ENCODE measurements at regions not wholly inside any gene's neighbourhood (a gene's known extent, or its start where the extent isn't known, plus 50 kb on each side); places are given as distances from the start of the nearest gene placed in this dataset.

DNA sequence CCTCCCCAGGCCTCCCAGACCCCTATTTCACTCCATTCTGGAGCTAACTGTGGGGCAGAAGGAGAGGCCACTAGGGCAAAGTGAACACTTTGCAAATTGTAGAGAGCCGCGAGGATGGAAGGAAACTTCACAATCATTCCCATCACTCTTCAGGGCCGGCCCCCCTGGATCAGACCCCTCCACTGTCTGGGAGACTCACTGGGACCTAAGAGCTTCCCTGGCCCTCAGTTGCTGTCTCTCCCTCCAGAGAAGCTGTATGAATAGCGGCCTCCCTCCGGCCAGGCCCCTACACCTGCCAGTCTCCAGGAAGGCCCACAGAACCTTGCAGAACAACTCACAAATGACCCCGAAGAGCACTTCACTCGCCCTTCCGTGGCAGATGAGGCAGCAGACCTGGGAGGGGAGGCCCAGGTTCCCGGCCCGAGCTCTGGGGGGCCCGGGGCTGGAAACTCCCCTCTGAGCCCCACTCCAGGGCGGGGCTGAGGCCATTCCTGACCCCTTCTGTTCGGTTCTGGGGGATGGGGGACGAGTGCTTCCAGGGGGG lies 141.9 kb upstream of the IER5L start:
- no peaks in the 10 kb centered on the region for H3K9me3 ChIP-seq (replicated peaks; ENCODE audit: control insufficient read depth, low read depth, low read length)
- peak overlapping the region; percentile 43 for H3K4me3 ChIP-seq (ENCODE audit: low read length)
- DNase-seq = no peak
- H3K27ac ChIP-seq (ENCODE audit: low read length) = peak overlapping the region; percentile 92
- 17% methylated on average over 10 of the region's 14 CpGs for WGBS (ENCODE audit: insufficient coverage)
- H3K4me1 ChIP-seq (ENCODE audit: control insufficient read depth, insufficient read depth, low read length) = peaks cover 80% of the 10 kb centered on the region
- H3K27me3 ChIP-seq (ENCODE audit: control insufficient read depth, insufficient read depth, low read length) = peaks cover 3% of the 10 kb centered on the region
- H3K36me3 ChIP-seq (ENCODE audit: control insufficient read depth, insufficient read depth, low read length) = no peaks in the 10 kb centered on the region

DNA sequence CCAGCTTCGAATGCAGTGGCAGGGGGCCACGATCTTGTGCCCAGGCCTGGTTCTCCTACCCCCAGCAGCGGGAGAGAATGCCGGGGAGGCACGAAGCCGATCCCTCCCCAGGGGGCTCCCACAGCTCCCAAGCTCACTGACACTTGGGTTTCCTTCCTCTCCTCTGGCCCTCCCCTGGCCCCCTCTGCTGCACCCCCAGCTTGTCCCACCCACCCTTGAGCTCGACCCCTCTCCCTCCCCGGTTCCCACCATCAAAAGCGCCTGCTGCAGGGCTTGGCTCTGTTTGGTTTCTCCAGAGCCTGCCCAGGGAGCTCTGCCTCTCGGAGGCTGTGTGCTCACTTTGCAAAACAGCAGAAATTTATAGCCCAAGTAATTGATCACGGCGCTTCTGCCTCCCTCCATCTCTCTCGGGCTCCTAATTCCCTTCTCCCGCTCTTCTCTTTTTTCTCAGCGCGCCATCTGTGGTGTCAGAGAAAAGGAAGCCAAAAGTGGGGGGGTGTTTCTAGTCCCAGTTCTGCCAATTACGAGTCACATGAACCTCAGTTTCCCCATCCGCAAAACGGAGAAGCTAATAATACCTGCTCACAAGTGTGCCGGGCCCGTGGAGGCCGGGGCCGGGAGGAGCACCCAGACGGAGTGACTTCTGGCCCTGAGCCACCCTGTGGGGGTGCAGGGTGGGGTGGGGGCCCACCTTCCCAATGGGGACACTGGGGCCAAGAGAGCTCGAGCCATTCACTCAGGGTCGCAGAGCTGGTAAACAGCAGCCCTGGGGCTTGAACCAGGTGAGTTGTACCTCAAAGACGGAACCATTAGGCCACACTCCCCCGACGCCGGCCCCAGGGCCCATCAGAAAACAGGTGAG lies 141.2 kb upstream of the IER5L start:
- Histone ChIP-seq H3K4me3 (ENCODE audit: low read length) (no peak overlapping the region), H3K9me3 (replicated peaks; ENCODE audit: control insufficient read depth, low read depth, low read length) (no peaks in the 10 kb centered on the region), H3K27ac (ENCODE audit: low read length) (peak overlapping the region; percentile 92), H3K36me3 (ENCODE audit: control insufficient read depth, insufficient read depth, low read length) (no peaks in the 10 kb centered on the region), H3K4me1 (ENCODE audit: control insufficient read depth, insufficient read depth, low read length) (peaks cover 82% of the 10 kb centered on the region), H3K27me3 (ENCODE audit: control insufficient read depth, insufficient read depth, low read length) (peaks cover 3% of the 10 kb centered on the region)
- peak; percentile 73 for DNase-seq
- WGBS (ENCODE audit: insufficient coverage) = 36% methylated on average over 17 of the region's 30 CpGs

DNA sequence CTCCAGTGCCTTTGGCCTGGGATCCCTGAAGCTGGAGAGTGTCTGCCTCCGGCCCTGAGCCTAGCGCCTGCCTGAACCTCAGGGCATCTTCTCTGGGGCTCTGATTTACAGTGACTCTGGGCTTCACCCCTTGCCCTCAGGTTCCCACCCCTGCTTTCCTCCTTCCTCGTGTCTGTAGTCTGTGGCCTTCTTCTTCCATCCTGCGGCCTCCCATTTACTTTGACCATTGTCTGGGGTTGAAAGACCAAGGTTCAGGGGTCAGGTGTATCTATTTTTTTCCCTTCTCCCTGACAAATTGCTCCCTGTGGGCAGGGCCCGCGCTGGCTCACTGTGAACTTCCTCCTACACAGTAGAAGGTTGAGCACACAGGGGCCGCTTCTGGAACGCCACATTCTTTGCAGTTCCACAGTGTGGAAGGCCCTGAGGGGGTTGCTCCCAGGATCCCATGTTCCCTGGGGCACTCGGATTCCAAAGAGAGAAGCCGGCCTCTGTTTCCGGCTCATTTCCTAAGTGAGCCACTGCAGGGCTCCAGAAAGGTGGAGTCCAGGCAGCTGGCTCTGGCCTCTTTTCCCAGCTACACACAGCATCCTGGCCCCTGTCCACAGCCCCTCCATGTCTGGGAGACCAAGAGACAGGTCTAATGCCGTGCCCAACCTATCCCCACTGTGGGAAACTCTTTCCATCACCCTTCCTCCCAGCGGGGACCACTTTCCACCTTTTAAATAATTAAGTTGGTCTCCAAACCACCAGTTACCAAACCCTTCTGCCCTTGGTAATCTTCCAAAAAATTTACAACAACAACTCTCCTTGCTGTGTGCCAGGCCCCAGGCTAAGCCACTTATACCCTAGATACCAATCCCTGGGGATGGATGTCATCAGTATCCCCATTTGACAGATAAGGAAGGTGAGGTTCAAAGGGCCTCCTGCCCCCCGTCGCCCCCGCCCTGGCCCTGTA lies 140.3 kb upstream of the IER5L start:
- Histone ChIP-seq H3K9me3 (replicated peaks; ENCODE audit: control insufficient read depth, low read depth, low read length) (no peaks in the 10 kb centered on the region), H3K27me3 (ENCODE audit: control insufficient read depth, insufficient read depth, low read length) (peaks cover 3% of the 10 kb centered on the region), H3K4me3 (ENCODE audit: low read length) (no peak overlapping the region), H3K27ac (ENCODE audit: low read length) (peak overlapping the region; percentile 42), H3K4me1 (ENCODE audit: control insufficient read depth, insufficient read depth, low read length) (peaks cover 75% of the 10 kb centered on the region), H3K36me3 (ENCODE audit: control insufficient read depth, insufficient read depth, low read length) (no peaks in the 10 kb centered on the region)
- peak; percentile 32 for DNase-seq
- 46% methylated on average over 14 of the region's 16 CpGs for WGBS (ENCODE audit: insufficient coverage)

- DNase-seq = peak; percentile 59
Observed at GRCh38 chr9:129317179-129318011, 139.3 kb upstream of the IER5L start.

DNA sequence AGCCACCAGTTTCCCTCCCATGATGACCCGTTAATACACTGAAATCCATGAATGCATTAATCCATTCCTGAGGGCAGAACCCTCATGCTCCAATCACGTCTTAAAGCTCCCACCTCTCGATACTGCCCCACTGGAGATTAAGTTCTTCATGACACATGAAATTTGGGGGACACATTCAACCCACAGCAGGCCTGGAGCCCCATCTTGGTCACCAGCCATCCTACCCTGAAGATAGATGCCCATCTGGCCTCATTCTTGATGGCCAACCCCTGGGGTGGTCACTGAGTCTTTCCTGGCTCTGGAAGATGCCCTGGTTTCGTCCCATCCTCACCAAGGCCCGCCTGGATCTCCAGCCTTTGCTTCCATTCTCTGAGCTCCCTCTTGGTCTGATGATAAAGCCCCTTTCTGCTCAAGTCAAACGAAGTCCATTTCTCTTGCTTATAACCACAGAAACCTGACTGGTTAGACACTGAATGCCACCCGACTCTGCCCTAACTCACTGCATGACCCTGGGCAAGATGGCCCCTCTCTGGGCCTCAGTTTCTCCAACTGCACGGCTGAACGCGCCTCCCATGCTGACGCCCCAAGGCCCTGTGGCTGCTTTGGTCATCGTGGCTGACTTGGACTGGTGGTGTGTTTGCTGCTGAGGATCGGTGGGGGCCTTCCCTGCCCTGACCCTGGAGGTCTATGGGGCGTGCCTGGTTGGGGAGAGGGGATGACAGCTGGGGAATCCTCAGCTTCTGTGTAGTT lies 138.4 kb upstream of the IER5L start:
- peak overlapping the region; percentile 77 for H3K27ac ChIP-seq (ENCODE audit: low read length)
- peaks cover 3% of the 10 kb centered on the region for H3K27me3 ChIP-seq (ENCODE audit: control insufficient read depth, insufficient read depth, low read length)
- H3K4me1 ChIP-seq (ENCODE audit: control insufficient read depth, insufficient read depth, low read length) = peaks cover 58% of the 10 kb centered on the region
- no peak overlapping the region for H3K4me3 ChIP-seq (ENCODE audit: low read length)
- H3K36me3 ChIP-seq (ENCODE audit: control insufficient read depth, insufficient read depth, low read length) = no peaks in the 10 kb centered on the region
- no peak for DNase-seq
- 91% methylated on average over 13 of the region's 14 CpGs for WGBS (ENCODE audit: insufficient coverage)
- no peaks in the 10 kb centered on the region for H3K9me3 ChIP-seq (replicated peaks; ENCODE audit: control insufficient read depth, low read depth, low read length)

More at GRCh38 chr9:129317179-129318011, 139.3 kb upstream of the IER5L start:
- Histone ChIP-seq H3K27me3 (ENCODE audit: control insufficient read depth, insufficient read depth, low read length) (peaks cover 3% of the 10 kb centered on the region), H3K36me3 (ENCODE audit: control insufficient read depth, insufficient read depth, low read length) (no peaks in the 10 kb centered on the region), H3K9me3 (replicated peaks; ENCODE audit: control insufficient read depth, low read depth, low read length) (no peaks in the 10 kb centered on the region), H3K4me3 (ENCODE audit: low read length) (no peak overlapping the region), H3K27ac (ENCODE audit: low read length) (no peak overlapping the region), H3K4me1 (ENCODE audit: control insufficient read depth, insufficient read depth, low read length) (peaks cover 66% of the 10 kb centered on the region)
- 97% methylated on average over 3 of the region's 13 CpGs for WGBS (ENCODE audit: insufficient coverage)

- Histone ChIP-seq H3K4me1 (ENCODE audit: control insufficient read depth, insufficient read depth, low read length) (peaks cover 29% of the 10 kb centered on the region), H3K27ac (ENCODE audit: low read length) (no peak overlapping the region), H3K9me3 (replicated peaks; ENCODE audit: control insufficient read depth, low read depth, low read length) (peaks cover 5% of the 10 kb centered on the region), H3K4me3 (ENCODE audit: low read length) (no peak overlapping the region), H3K36me3 (ENCODE audit: control insufficient read depth, insufficient read depth, low read length) (no peaks in the 10 kb centered on the region), H3K27me3 (ENCODE audit: control insufficient read depth, insufficient read depth, low read length) (peaks cover 3% of the 10 kb centered on the region)
- 92% methylated on average over 2 of the region's 10 CpGs for WGBS (ENCODE audit: insufficient coverage)
- DNase-seq = no peak
Observed at GRCh38 chr9:129313331-129313955, 135.4 kb upstream of the IER5L start.

- peaks cover 3% of the 10 kb centered on the region for H3K27me3 ChIP-seq (ENCODE audit: control insufficient read depth, insufficient read depth, low read length)
- H3K27ac ChIP-seq (ENCODE audit: low read length) = no peak overlapping the region
- peaks cover 20% of the 10 kb centered on the region for H3K4me1 ChIP-seq (ENCODE audit: control insufficient read depth, insufficient read depth, low read length)
- DNase-seq = no peak
- H3K4me3 ChIP-seq (ENCODE audit: low read length) = no peak overlapping the region
- H3K9me3 ChIP-seq (replicated peaks; ENCODE audit: control insufficient read depth, low read depth, low read length) = peaks cover 5% of the 10 kb centered on the region
- H3K36me3 ChIP-seq (ENCODE audit: control insufficient read depth, insufficient read depth, low read length) = no peaks in the 10 kb centered on the region
- WGBS (ENCODE audit: insufficient coverage) = 70% methylated on average over 12 of the region's 16 CpGs
Observed at GRCh38 chr9:129312251-129313122, 134.4 kb upstream of the IER5L start.

DNA sequence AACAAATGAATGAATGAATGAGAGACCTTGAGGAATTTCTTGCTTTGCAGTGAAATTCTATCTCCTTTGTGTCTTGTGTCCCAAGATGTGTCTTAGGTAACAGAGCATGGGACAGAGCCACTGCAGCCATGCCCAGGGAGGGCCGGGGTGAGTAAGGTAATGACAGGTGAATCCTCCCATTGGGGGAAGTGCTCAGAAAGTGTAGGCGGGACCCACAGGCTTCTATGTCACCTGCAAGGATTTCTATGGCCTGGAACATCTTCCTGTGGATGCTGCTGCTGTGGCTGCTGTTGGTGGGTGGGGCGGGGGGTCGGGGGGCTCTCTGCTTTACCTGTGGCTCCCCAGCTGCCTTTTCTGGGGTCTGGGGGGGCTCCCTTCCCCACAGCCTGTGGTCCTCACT lies 133.6 kb upstream of the IER5L start:
- 45% methylated on average over 1 of the region's 4 CpGs for WGBS (ENCODE audit: insufficient coverage)
- DNase-seq = no peak
- H3K27ac ChIP-seq (ENCODE audit: low read length) = no peak overlapping the region

More for the DNA sequence above, 133.6 kb upstream of the IER5L start:
- H3K4me3 ChIP-seq (ENCODE audit: low read length) = no peak overlapping the region
- peaks cover 17% of the 10 kb centered on the region for H3K4me1 ChIP-seq (ENCODE audit: control insufficient read depth, insufficient read depth, low read length)
- peaks cover 3% of the 10 kb centered on the region for H3K27me3 ChIP-seq (ENCODE audit: control insufficient read depth, insufficient read depth, low read length)
- H3K9me3 ChIP-seq (replicated peaks; ENCODE audit: control insufficient read depth, low read depth, low read length) = peaks cover 5% of the 10 kb centered on the region
- H3K36me3 ChIP-seq (ENCODE audit: control insufficient read depth, insufficient read depth, low read length) = no peaks in the 10 kb centered on the region
